Stimulated activated CD4-positive, alpha-beta T cell treated with anti-CD3 and anti-CD28 coated beads, TNF-alpha, amount 100 ng/mL, for 48 hours (primary cell): ENCODE measurements at regions not wholly inside any gene's neighbourhood (a gene's known extent, or its start where the extent isn't known, plus 50 kb on each side); places are given as distances from the start of the nearest gene placed in this dataset.

ENCODE experiments used
- DNase-seq, 3 donors: peaks; one replicate each; pipeline ENCODE4 v3.0.0-alpha.2; 2020; ENCODE audit warnings: low read depth in 3 of 3

DNA sequence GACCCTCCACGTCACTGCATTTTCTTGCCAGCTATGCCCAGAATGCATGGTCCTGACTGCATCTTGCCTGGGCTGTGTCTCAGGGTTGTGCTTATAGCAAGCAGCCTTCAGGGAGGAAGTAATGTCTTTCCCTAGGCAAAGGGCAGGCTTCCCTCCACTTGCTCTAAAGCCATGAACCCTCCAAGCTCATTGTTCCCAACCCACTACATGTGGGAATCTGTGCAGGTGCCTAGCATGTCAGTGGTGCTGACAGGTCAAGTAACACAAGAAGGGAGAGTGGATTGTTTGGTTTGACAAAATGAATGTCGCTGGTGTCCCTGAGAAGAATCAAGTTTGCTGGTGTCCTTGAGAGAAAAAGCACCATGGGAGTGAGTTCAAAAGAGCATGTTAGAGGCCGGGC, 53.9 kb upstream of the UCN3 start:
- no peak for DNase-seq

DNA sequence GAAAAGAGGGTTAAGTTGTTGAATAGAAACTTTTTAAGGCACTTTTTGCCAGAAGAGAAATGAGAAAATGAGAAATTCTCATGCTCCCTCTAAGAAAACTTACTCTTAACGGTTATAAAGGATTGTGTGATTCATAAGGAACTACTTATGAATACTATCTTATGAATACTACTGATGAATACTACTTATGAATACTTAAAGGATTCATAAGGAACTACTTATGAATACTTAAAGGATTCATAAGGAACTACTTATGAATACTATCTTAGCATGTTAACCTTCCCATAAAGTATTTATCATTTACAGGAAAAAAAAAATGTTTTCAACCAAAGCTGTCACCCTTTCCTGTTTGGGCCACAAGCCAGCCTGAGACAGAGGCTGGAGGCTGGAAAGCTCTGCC, 53.1 kb upstream of the UCN3 start:
- no peak for DNase-seq

- DNase-seq = no peak
These were observed 49.9 kb upstream of the UCN3 start for GRCh38 chr10:5314840-5315239.
